K562 (cell line): ENCODE measurements at regions not wholly inside any gene's neighbourhood (a gene's known extent, or its start where the extent isn't known, plus 50 kb on each side); places are given as distances from the start of the nearest gene placed in this dataset.

Experiments
- DPF2 ChIP-seq: fragments of 450-650 bp; IDR thresholded peaks from 2 replicates; pipeline ENCODE4 v1.6.1; 2016
- EWSR1 ChIP-seq: fragments of 450-650 bp; IDR thresholded peaks from 2 replicates; pipeline ENCODE4 v1.6.1; 2018; ENCODE audit warnings: borderline replicate concordance, mild to moderate bottlenecking, low read depth, moderate library complexity; ENCODE audit not compliant: partially characterized antibody
- FOXK2 ChIP-seq, 2 experiments: fragments of 450-650 bp; IDR thresholded peaks in 1 of 2; conservative IDR thresholded peaks in 1 of 2; 2 replicates each; pipeline ENCODE4 v1.6.1; 2016; ENCODE audit warnings: low read depth in 2 of 2, mild to moderate bottlenecking in 1 of 2
- JUND ChIP-seq, 2 experiments: IDR thresholded peaks; 2 replicates in 1 of 2; 3 replicates in 1 of 2; pipeline ENCODE4 v1.6.1; 2011; ENCODE audit warnings: borderline replicate concordance in 2 of 2, low read depth in 2 of 2, low read length in 2 of 2, improper control_type of control experiment in 1 of 2, missing biosample characterization in 1 of 2, missing genetic modification characterization in 1 of 2, missing genetic modification reagents in 1 of 2
- MLLT1 ChIP-seq, 2 experiments: fragments of 450-650 bp; IDR thresholded peaks; 2 replicates each; pipeline ENCODE4 v1.6.1; 2016
- NBN ChIP-seq: fragments of 450-650 bp; IDR thresholded peaks from 2 replicates; pipeline ENCODE4 v1.6.1; 2016; ENCODE audit warnings: low read depth, mild to moderate bottlenecking
- SMARCC2 ChIP-seq: fragments of 450-650 bp; IDR thresholded peaks from 2 replicates; pipeline ENCODE4 v1.6.1; 2017; ENCODE audit warnings: antibody characterized with exemption, moderate library complexity, mild to moderate bottlenecking, low read depth
- THAP12 ChIP-seq: fragments of 250-450 bp; sonication (Bioruptor Pico); IDR thresholded peaks from 2 replicates; pipeline ENCODE4 v1.9.0; 2021; ENCODE audit warnings: mild to moderate bottlenecking, inconsistent platforms
- ZC3H4 ChIP-seq: sonication (generic); formaldehyde crosslinking; IDR thresholded peaks from 2 replicates; pipeline ENCODE4 v1.9.0; 2021; ENCODE audit warnings: missing genetic modification reagents, borderline replicate concordance
- ZMIZ1 ChIP-seq, 2 experiments: fragments of 150-350 bp in 1 of 2; IDR thresholded peaks; 2 replicates each; pipeline ENCODE4 v1.6.1; 2012 to 2016; ENCODE audit warnings: low read depth in 2 of 2, low read length in 2 of 2, mild to moderate bottlenecking in 1 of 2, moderate library complexity in 1 of 2
- TF ChIP-seq, protein P1 (sequence below): fragments of 250-450 bp; sonication (Bioruptor Pico); IDR thresholded peaks from 2 replicates; pipeline ENCODE4 v1.4.0; 2020; ENCODE audit warnings: mild to moderate bottlenecking

DNA sequence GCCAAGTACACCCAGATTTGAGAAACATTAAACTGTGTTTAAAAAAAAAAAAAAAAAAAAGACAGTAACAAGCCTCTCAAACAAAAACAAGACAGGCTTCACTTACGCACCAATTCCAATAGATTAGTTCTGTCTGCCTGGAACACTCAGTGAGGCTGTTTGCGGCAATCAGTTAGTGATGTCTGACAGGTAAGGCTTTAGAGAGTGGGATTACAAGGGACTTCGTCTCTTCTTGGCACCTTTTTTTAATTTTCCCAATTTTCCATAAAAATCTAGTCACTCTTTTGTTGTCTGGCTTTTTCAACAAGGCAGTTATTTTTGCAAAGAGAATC is 79.6 kb downstream of the NCOR2 start (continued):
- TF ChIP-seq ZMIZ1 (IDR thresholded peaks at IDR 0.05; ENCODE audit: low read depth in 2 of 2, low read length in 2 of 2) (peak in 1 of 2 experiments; percentile 87; a peak in 2 of 4 replicates), FOXK2 (conservative IDR thresholded peaks at IDR 0.05 in 1 of 2, IDR thresholded peaks at IDR 0.05 in 1 of 2; ENCODE audit: low read depth in 2 of 2) (peak; percentile 32 to 61; a peak in 2 of 4 replicates), EWSR1 (no peak), ZC3H4 (CRISPR knock-in tag) (no peak), SMARCC2 (peak; percentile 45; the same call in 1 of the 2 replicates), MLLT1 (IDR thresholded peaks at IDR 0.05) (peak in 1 of 2 experiments; percentile 99; a peak in 2 of 4 replicates), NBN (0 out of 2 replicates have a peak, but pooled peaks have one; percentile 50), THAP12 (no peak), JUND (IDR thresholded peaks at IDR 0.05; ENCODE audit: borderline replicate concordance, low read depth, low read length) (no peak), JUND (tag; IDR thresholded peaks at IDR 0.05; ENCODE audit: borderline replicate concordance, low read depth, low read length) (0 out of 3 replicates have a peak, but pooled peaks have one; percentile 5), DPF2 (0 out of 2 replicates have a peak, but pooled peaks have one; percentile 42)
- TF ChIP-seq, protein P1, sequence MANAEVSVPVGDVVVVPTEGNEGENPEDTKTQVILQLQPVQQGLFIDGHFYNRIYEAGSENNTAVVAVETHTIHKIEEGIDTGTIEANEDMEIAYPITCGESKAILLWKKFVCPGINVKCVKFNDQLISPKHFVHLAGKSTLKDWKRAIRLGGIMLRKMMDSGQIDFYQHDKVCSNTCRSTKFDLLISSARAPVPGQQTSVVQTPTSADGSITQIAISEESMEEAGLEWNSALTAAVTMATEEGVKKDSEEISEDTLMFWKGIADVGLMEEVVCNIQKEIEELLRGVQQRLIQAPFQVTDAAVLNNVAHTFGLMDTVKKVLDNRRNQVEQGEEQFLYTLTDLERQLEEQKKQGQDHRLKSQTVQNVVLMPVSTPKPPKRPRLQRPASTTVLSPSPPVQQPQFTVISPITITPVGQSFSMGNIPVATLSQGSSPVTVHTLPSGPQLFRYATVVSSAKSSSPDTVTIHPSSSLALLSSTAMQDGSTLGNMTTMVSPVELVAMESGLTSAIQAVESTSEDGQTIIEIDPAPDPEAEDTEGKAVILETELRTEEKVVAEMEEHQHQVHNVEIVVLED (CRISPR knock-in tag), result no peak
- TF ChIP-seq, all 486 proteins: peak for 18
